UCSD-AML1 (cell line): ENCODE measurements at regions not wholly inside any gene's neighbourhood (a gene's known extent, or its start where the extent isn't known, plus 50 kb on each side); places are given as distances from the start of the nearest gene placed in this dataset.
A peak's percentile ranks its signal among the peaks of the same experiment; 100 is the strongest.

Source experiments
- DNase-seq: peaks from one replicate; lab custom pipeline; 2025; ENCODE audit not compliant: unreplicated experiment; lab: John Stamatoyannopoulos, UW

GRCh38 chr13:44118881-44119280, 239.2 kb downstream of the LACC1 start:
- DNase-seq, result no peak

- DNase-seq, result no peak
Observed at GRCh38 chr13:44120043-44120442, 240.3 kb downstream of the LACC1 start.

DNA sequence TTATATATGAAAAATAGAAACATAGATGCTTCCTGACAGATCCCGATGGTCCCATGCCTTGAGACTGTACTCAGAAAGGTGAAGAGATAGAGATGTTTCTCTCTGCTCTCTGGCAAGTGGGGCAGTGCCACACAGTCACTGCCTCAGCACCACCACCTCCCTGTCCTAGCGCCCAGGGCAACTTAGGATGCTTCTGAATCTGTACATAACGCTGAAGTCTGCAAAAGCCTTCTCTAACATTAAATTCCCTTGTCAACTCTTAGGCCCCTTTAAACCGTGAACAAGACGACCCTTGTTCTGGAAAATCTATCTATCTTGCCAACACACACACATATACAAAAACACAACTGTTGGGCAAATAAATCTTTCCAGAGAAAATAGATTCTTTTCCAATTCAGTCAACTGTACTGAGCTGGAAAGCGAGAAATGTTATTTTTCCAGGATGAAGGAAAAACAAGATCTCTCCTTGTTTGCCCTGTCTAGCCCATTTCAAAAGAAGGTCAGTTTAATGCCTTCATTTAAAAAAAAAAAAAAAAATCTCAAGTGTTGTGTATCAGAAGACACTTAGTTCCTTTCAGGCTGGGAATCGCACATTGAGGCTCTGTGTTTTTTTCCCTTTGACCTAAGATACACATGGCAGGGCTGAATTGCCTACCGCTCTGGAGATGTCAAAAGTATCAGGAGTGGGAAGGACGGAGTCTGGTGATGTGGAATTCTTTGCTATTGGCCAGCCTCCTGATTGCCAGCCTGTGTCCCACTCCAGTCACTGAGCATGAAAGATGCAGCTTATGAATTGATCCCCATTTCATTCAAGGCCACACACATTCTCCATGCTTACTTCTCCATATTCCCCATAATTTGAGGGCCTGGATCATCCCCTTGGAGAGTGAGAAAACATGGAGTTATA, 241.4 kb downstream of the LACC1 start:
- no peak for DNase-seq

DNA sequence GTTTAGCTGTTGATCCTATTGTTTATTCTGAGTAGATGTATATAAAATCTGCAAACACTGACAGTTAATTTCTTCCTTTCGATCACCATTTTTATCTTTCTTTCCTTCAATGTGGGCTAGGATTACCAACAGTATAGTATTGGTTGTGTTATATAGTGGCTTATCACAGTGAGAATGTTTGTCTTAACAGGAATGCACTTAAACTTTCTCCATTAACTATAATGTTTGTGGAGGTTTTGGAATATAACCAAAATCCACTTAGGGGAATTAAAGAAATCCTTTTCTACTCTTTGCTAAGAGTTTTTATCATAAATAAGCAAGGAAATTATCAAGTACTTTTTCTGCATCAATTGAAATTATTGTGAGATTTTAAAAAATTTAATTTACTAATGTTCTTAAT, 244.6 kb downstream of the LACC1 start:
- no peak for DNase-seq

DNA sequence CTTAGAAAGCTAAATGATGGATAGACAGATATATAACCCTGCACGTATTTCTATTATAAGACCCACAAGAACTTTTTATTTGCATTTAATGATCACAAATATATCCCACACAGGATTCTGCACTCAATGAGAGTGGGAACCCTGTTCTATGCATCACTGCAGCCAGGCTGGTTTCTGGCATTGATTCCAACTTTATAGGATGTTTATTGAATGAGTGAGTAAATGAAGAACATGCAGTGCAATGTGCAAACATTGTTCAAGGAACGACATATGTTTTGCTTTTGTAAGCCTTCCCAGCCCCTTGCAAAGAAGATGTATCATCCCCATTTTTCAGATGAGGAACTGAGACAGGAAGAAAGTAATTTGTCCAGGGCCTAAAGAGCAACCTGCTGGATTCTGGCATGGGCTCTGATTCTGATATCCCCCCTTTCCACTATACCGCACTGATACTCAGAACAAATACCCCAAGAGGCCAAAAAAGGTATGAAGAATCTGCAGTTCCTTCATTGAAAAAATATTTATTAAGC, 246.3 kb downstream of the LACC1 start:
- no peak for DNase-seq

GRCh38 chr13:44128552-44129001, 245.0 kb upstream of the SERP2 start:
- no peak for DNase-seq

GRCh38 chr13:44129418-44129817, 244.2 kb upstream of the SERP2 start:
- DNase-seq, result no peak

GRCh38 chr13:44131069-44131614, 242.5 kb upstream of the SERP2 start:
- DNase-seq, result no peak

DNA sequence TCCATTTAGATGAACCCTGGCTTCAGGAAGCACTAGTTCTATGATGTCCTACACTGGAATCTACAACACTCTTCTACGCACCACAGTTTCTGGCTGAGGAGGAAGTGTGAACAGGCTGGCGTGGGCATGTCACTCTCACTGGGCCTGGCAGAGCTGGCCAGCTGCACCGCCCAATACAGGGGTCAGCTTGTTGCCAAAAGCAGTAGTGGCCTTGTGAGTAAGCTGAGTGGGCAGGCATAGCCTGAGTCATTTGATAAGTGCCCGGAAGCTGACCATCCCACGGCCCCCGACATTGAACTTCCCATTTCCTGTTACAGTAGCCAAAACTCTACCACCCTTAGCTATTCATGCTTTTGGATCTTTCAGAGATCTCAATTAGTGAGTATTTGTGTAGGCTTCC, 240.9 kb upstream of the SERP2 start:
- DNase-seq, result peak; percentile 29

DNA sequence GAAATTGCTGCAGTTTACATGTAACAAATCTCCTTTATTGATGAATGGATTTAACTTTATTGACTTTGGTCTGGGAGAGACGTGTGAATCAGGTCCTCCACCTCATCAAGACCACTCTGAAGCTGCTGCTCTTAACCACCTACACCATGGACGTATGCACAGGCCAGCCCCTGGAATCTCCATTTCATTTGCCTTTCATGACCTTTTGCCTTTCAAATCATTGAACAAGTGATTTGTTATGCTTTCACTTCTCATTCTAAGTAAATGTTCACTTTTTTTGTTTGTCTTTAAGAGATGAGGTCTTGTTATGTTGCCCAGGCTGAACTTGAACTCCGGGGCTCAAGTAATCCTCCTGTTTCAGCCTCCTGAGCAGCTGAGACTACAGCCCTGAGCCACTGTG, 240.0 kb upstream of the SERP2 start:
- DNase-seq, result no peak

- no peak for DNase-seq
Observed at GRCh38 chr13:44135566-44135965, 238.1 kb upstream of the SERP2 start.

- DNase-seq, result no peak
Observed at GRCh38 chr13:44136696-44137268, 236.8 kb upstream of the SERP2 start.

GRCh38 chr13:44137466-44137865, 236.2 kb upstream of the SERP2 start:
- DNase-seq, result no peak

- DNase-seq, result no peak
Observed at GRCh38 chr13:44140146-44140545, 233.5 kb upstream of the SERP2 start.

DNA sequence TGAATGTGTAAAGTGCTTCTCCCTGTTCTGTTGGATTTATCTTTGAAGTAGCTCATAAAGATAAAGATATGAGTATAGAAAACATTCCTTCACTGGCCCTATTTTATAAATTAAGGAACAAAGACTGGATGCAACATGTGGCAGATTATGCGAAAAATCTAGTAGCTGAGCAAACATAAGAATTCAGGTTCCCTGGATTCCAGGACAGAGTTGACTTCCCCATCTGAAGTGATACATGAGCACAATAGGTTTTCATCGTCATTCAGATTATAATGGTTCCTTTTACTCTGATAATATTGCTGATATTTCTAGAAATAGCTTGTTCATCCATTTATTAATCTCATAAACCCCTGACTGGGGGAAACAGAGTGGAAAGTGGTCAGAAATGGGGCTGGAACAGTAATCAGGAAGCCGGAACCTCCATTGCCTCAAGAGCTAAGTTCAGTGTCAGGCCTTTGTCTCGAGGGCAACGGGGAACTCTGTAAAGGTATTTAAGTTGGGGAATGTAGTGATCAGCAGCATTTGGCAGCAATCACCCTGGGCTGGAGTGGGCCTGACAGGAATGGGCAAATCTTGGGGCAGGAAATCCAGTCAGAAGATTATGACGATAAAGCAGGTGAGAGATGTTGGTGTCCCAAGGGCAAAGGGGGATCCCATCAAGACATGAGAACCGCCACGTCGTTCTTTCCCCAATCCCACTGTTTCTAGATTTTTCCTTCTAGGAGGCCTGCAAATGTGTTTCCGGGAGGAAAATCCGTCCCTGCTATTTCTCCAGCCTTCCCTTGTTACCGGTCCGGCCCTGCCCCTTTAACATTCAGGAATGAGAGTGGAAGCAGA, 232.5 kb upstream of the SERP2 start:
- no peak for DNase-seq

- peak; percentile 97 for DNase-seq
Observed at GRCh38 chr13:44141725-44142539, 231.7 kb upstream of the SERP2 start.

DNA sequence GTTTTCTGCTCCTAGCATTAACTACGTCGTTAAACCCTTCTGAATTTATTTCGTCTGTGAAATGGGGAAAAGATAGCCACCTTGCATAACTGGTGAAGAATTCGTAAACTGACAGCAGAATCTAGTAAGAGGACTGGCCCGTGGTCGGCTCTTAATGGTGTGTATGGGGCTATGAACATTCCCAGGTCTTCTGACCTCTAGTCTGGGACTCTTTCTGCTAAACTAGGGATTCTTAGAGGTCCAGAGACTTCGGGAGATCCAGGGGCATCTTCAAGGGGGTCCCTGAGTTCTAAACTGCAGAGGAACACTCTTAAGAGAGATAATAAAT, 231.1 kb upstream of the SERP2 start:
- no peak for DNase-seq

DNA sequence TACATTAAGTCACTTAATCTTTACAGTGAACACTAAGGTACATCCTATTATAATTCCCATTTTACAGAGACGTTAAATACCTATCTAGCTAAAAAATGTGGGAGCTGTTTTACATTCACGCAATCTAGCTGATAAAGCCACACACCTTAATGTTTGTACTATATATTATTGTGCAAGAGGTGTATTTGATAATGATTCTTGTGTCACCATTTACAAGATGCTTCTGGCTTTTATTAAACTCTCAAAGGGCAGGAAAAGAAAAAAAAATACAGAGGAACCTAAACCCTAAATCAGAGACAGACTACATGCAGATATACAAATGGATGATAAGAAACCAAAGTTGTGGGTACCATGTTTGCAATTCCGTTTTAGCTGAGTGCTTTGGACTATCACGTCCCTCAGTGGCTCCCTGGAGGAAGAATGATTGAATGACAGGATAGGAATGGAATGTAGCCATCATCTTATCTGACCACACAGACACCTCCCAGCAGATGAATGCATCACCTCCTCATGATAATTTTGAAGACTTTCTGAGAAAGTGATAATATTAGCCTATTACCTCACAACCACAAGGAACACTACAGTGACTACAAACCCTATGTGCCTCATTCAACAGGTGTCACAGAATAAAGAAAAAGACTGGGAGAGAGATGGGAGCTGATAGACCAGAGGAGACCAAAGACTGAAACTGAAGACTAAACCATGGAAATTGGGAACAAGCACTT, 230.5 kb upstream of the SERP2 start:
- no peak for DNase-seq

- DNase-seq, result no peak
Observed at GRCh38 chr13:44146138-44146537, 227.5 kb upstream of the SERP2 start.

GRCh38 chr13:44147233-44147632, 226.4 kb upstream of the SERP2 start:
- DNase-seq, result no peak
